Suprapubic skin (tissue), 4 donors: ENCODE measurements at regions not wholly inside any gene's neighbourhood (a gene's known extent, or its start where the extent isn't known, plus 50 kb on each side); places are given as distances from the start of the nearest gene placed in this dataset.

Experiments used
- DNase-seq, 2 donors: peaks; one replicate each; pipeline ENCODE4 v3.0.0-alpha.2; 2019; ENCODE audit warnings: low spot score in 2 of 2
- H3K27ac ChIP-seq: fragments of 200-600 bp; sonication (generic); one replicate; pipeline ENCODE4 v1.5.1; 2019
- H3K27me3 ChIP-seq: fragments of 200-600 bp; sonication (generic); one replicate; pipeline ENCODE4 v1.5.1; 2019
- H3K36me3 ChIP-seq: fragments of 200-600 bp; sonication (generic); one replicate; pipeline ENCODE4 v1.5.1; 2019
- H3K4me1 ChIP-seq: fragments of 200-600 bp; sonication (generic); one replicate; pipeline ENCODE4 v1.5.1; 2019
- H3K4me3 ChIP-seq: fragments of 200-600 bp; sonication (generic); one replicate; pipeline ENCODE4 v1.5.1; 2019; ENCODE audit warnings: mild to moderate bottlenecking
- H3K9me3 ChIP-seq: fragments of 200-600 bp; sonication (generic); one replicate; pipeline ENCODE4 v1.5.1; 2019
- EP300 ChIP-seq: sonication (generic); formaldehyde crosslinking; IDR thresholded peaks from one replicate; pipeline ENCODE4 v1.6.1; 2017; ENCODE audit warnings: antibody characterized with exemption
- POLR2A ChIP-seq, 2 donors: fragments of 450-650 bp; IDR thresholded peaks; one replicate each; pipeline ENCODE4 v1.6.1; 2017; ENCODE audit warnings: antibody characterized with exemption in 2 of 2, mild to moderate bottlenecking in 2 of 2, moderate library complexity in 2 of 2
- POLR2AphosphoS5 ChIP-seq, 3 donors: sonication (generic); formaldehyde crosslinking; IDR thresholded peaks; one replicate each; pipeline ENCODE4 v1.6.1; 2017; ENCODE audit warnings: antibody characterized with exemption in 3 of 3
- WGBS: methylation state at CpG from one replicate; pipeline ENCODE4 v1.1.5; 2018; 5-methylcytosine and 5-hydroxymethylcytosine counted together
- TF ChIP-seq, protein P1 (sequence below), 2 donors: fragments of 200-600 bp in 1 of 2; fragments of 450-650 bp in 1 of 2; sonication (generic) in 1 of 2; IDR thresholded peaks; one replicate each; pipeline ENCODE4 v1.5.1; 2016 to 2019; ENCODE audit warnings: antibody characterized with exemption in 2 of 2, mild to moderate bottlenecking in 1 of 2, moderate library complexity in 1 of 2

DNA sequence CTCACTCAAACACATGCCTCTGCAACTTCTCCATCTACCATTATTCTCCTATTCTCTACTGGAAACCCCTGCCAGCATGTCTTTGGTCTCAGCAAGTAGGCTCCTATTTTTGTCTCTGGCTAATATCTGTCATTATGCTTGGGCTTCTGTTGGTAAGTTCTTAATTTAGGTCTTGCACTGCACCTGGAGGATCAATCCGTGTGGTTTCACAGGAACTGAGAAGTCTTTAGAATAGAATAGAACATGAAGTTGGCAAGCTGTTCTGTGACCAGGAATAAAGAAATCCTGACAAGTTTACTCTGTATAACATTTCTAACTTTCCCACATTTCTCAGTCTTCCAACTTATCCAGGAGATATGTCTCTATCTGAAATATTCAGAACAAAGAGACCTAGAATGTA is 219.5 kb upstream of the GYPC start:
- Histone ChIP-seq H3K4me3 (no peak overlapping the region), H3K36me3 (no peaks in the 10 kb centered on the region), H3K4me1 (no peaks in the 10 kb centered on the region), H3K27ac (no peak overlapping the region), H3K27me3 (no peaks in the 10 kb centered on the region), H3K9me3 (no peaks in the 10 kb centered on the region)
- WGBS, result 67% methylated on average over 1 of the region's 1 CpG
- DNase-seq, result no peak
- no peak for TF ChIP-seq POLR2AphosphoS5 (IDR thresholded peaks at IDR 0.05)
- TF ChIP-seq POLR2A (IDR thresholded peaks at IDR 0.05), result no peak
- TF ChIP-seq, protein P1, sequence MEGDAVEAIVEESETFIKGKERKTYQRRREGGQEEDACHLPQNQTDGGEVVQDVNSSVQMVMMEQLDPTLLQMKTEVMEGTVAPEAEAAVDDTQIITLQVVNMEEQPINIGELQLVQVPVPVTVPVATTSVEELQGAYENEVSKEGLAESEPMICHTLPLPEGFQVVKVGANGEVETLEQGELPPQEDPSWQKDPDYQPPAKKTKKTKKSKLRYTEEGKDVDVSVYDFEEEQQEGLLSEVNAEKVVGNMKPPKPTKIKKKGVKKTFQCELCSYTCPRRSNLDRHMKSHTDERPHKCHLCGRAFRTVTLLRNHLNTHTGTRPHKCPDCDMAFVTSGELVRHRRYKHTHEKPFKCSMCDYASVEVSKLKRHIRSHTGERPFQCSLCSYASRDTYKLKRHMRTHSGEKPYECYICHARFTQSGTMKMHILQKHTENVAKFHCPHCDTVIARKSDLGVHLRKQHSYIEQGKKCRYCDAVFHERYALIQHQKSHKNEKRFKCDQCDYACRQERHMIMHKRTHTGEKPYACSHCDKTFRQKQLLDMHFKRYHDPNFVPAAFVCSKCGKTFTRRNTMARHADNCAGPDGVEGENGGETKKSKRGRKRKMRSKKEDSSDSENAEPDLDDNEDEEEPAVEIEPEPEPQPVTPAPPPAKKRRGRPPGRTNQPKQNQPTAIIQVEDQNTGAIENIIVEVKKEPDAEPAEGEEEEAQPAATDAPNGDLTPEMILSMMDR (IDR thresholded peaks at IDR 0.05), result no peak
- TF ChIP-seq EP300, result no peak

DNA sequence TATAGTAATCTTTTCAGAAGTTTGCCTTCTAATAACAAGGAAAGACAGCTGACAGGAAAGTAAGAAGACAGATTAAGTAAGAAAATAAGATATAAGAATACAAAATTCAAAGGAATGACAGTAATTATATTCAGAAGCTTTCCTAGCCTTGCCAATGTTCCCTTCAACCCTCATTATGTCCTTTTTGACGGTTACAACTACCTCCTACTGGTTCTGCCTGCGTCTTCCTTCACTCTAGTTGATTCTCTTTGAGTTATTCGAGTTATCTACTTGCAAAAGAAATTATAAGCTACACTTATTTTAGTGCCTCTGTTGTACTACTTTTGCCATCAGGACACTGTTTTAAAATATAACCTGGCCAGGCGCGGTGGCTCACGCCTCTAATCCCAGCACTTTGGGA is 218.9 kb upstream of the GYPC start:
- no peaks in the 10 kb centered on the region for H3K9me3 ChIP-seq
- no peak for DNase-seq
- no peaks in the 10 kb centered on the region for H3K4me1 ChIP-seq
- H3K4me3 ChIP-seq, result no peak overlapping the region
- WGBS, result 90% methylated on average over 6 of the region's 6 CpGs
- no peaks in the 10 kb centered on the region for H3K27me3 ChIP-seq
- H3K36me3 ChIP-seq, result no peaks in the 10 kb centered on the region
- H3K27ac ChIP-seq, result no peak overlapping the region
- no peak for TF ChIP-seq EP300

- 43% methylated on average over 1 of the region's 1 CpG for WGBS
- no peak overlapping the region for H3K27ac ChIP-seq
- TF ChIP-seq EP300 (no peak), POLR2AphosphoS5 (IDR thresholded peaks at IDR 0.05) (no peak), POLR2A (IDR thresholded peaks at IDR 0.05) (no peak)
- TF ChIP-seq, protein P1 (IDR thresholded peaks at IDR 0.05), result no peak
- no peak overlapping the region for H3K4me3 ChIP-seq
- H3K4me1 ChIP-seq, result no peaks in the 10 kb centered on the region
- no peaks in the 10 kb centered on the region for H3K9me3 ChIP-seq
- DNase-seq, result no peak
- no peaks in the 10 kb centered on the region for H3K36me3 ChIP-seq
- H3K27me3 ChIP-seq, result no peaks in the 10 kb centered on the region
Measured at GRCh38 chr2:126444512-126444911, 211.4 kb upstream of the GYPC start.

- H3K27me3 ChIP-seq, result no peaks in the 10 kb centered on the region
- DNase-seq, result no peak
- no peak overlapping the region for H3K27ac ChIP-seq
- no peaks in the 10 kb centered on the region for H3K36me3 ChIP-seq
- H3K4me3 ChIP-seq, result no peak overlapping the region
- no peak for TF ChIP-seq EP300
- TF ChIP-seq, protein P1 (IDR thresholded peaks at IDR 0.05), result no peak
- TF ChIP-seq POLR2A (IDR thresholded peaks at IDR 0.05), result no peak
- TF ChIP-seq POLR2AphosphoS5 (IDR thresholded peaks at IDR 0.05), result no peak
- no peaks in the 10 kb centered on the region for H3K4me1 ChIP-seq
- no peaks in the 10 kb centered on the region for H3K9me3 ChIP-seq
- WGBS, result 87% methylated on average over 3 of the region's 3 CpGs
Measured at GRCh38 chr2:126446106-126446695, 209.8 kb upstream of the GYPC start.

GRCh38 chr2:126448611-126449010 is 207.3 kb upstream of the GYPC start:
- Histone ChIP-seq H3K36me3 (no peaks in the 10 kb centered on the region), H3K27ac (no peak overlapping the region), H3K9me3 (no peaks in the 10 kb centered on the region), H3K4me3 (no peak overlapping the region), H3K27me3 (no peaks in the 10 kb centered on the region), H3K4me1 (no peaks in the 10 kb centered on the region)
- no peak for DNase-seq
- TF ChIP-seq POLR2A (IDR thresholded peaks at IDR 0.05) (no peak), POLR2AphosphoS5 (IDR thresholded peaks at IDR 0.05) (no peak), EP300 (no peak)
- TF ChIP-seq, protein P1 (IDR thresholded peaks at IDR 0.05), result no peak
- 27% methylated on average over 5 of the region's 5 CpGs for WGBS

DNA sequence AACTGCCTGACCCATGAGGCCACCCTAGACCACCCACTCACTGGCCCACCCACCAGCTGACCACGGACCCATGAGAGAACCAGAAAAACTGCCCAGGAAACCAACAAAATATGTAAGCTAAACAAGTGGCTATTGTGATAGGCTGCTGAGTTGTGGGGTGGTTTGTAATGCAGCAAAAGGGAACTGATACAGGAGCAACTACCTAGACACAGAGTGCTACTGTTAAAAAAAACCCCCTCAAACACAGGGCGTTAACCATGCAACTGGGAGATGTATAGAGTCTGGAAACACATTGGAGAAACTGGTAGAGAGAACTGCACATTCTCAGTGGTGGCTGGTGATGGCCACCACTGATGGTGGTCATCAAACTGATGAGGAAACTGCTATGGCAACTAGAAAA is 206.3 kb upstream of the GYPC start:
- no peaks in the 10 kb centered on the region for H3K36me3 ChIP-seq
- no peaks in the 10 kb centered on the region for H3K27me3 ChIP-seq
- 84% methylated on average over 2 of the region's 2 CpGs for WGBS
- no peak overlapping the region for H3K27ac ChIP-seq
- H3K9me3 ChIP-seq, result no peaks in the 10 kb centered on the region
- DNase-seq, result no peak
- no peak for TF ChIP-seq POLR2A (IDR thresholded peaks at IDR 0.05)
- TF ChIP-seq POLR2AphosphoS5 (IDR thresholded peaks at IDR 0.05), result no peak
- TF ChIP-seq EP300, result no peak
- TF ChIP-seq, protein P1 (IDR thresholded peaks at IDR 0.05), result no peak
- no peak overlapping the region for H3K4me3 ChIP-seq
- H3K4me1 ChIP-seq, result no peaks in the 10 kb centered on the region
